Muscle of back (tissue), 3 donors: ENCODE measurements at regions not wholly inside any gene's neighbourhood (a gene's known extent, or its start where the extent isn't known, plus 50 kb on each side); places are given as distances from the start of the nearest gene placed in this dataset.
A peak's percentile ranks its signal among the peaks of the same experiment; 100 is the strongest.
"Not testable (repeated sequence)": the region's sequence is repeated elsewhere in the genome, so short reads cannot be mapped to it uniquely, and the experiment has no call there.

Source experiments
- DNase-seq, 3 donors: peaks; one replicate each; pipeline versions ENCODE4 v3.0.0 to v3.0.0-alpha.2; 2013

- DNase-seq = not testable (repeated sequence)
Observed at GRCh38 chr9:85792057-85792456, 50.3 kb upstream of the AGTPBP1 start.

DNA sequence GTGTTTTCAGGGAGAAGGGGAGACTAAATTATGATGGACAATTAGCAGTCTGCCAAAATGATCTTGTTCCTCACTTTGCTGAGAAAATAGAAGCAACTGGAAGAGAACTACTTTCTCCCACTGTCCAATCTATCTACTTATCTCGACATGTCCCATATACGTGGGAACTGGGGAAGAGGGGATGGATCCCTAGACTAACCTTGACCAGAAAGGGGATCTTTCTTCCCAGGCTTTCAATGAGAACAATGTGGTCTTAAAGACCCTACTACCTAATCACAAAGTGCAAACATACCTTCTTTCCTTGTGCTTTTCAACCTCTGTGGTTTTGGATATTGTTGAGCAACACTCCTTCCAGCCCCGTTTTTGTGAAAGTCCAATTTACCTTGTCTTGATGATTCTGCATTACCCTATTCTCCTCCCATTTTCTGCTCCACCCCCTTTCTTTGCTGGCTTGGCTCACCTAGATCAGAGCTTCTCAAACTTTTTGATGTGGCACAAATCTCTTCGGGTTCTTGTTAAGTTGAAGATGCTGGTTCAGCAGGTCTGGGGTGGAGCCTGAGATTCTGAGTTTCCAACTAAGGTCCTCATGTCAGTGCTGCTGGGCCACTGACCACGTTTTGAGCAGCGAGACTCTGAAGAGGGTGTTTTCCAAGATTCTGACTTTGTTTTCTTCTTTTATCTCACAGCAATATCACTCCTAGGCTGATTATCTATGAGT is 61.4 kb upstream of the AGTPBP1 start:
- not testable (repeated sequence) for DNase-seq

DNA sequence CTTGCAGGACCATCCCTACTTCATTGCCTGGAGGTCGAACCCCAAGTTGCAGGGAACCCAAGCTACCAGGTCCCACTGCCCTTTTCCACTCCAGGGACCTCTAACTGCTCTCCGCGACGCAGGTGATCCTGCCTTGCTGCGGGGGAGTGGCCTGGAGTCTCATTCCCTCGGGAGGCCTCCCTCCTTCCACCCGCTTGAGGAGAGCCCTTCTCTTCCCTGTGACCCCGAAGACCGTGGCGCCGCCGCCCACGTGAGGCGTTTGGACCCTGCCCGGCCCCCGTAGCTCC is 63.0 kb upstream of the AGTPBP1 start:
- not testable (repeated sequence) for DNase-seq

- peak; percentile 59 to 88 (median 76) for DNase-seq
Observed at GRCh38 chr9:85805134-85806005, 63.6 kb upstream of the AGTPBP1 start.

GRCh38 chr9:85808329-85808728 is 66.6 kb upstream of the AGTPBP1 start:
- not testable (repeated sequence) for DNase-seq

GRCh38 chr9:85813388-85813787 is 71.6 kb upstream of the AGTPBP1 start:
- DNase-seq = not testable (repeated sequence)

DNA sequence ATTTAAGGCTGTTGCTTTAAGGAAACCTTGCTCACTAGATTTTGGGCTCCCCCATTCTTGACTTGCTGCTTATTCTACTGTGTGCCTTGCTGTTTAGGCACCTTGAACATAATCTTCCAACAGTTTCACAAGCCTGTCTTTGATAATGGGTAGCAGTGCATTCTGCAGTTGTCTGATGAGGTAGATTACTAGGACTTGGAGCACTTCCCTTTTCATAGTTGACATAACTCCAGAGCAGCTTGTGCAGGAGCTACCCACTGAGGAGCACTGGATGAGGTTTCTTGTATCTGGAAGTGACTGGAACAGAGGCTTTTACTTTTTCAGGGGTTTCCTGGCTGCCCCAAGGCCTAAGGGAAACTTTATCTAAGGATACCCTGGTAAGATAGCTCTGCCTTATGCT is 73.0 kb upstream of the AGTPBP1 start:
- not testable (repeated sequence) for DNase-seq

DNA sequence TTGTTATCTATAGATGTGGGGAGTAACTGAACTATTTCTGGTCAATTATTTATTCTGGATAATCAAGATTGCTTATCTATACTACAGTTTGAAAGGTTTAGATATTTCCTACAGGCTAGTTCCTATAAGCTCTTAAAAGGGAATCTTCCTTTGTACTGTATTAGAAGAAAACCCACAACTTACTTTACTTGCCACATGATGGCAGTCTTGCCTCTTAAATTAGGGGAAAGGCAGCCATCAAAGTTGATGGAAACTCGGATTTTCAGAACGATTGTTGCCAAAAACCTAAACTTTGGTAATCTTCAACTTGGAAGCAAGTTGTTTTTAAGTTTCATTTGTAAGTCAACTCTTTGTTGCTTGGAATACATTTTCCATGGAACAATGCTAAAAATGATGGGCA is 77.2 kb upstream of the AGTPBP1 start:
- DNase-seq = peak; percentile 1 to 41 (median 22)

DNA sequence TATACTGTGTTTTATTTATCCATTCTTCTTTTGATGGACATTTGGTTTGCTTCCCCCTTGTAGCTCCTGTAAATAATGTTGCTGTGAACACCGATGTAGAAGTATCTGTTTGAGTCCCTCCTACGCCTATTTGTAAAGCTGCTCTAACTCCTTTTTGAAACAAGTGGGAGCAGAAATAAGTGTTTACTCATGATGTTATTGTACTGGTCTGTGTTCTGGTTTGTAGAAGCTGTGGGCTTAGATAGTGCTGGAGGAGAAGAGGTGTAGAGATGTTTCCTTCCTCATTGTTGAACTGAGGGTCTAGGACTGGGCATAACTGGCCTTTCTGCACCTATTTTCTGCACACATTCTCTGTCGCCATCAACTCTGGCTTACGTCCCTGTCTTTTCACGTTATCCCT is 78.8 kb upstream of the AGTPBP1 start:
- DNase-seq = not testable (repeated sequence)

DNA sequence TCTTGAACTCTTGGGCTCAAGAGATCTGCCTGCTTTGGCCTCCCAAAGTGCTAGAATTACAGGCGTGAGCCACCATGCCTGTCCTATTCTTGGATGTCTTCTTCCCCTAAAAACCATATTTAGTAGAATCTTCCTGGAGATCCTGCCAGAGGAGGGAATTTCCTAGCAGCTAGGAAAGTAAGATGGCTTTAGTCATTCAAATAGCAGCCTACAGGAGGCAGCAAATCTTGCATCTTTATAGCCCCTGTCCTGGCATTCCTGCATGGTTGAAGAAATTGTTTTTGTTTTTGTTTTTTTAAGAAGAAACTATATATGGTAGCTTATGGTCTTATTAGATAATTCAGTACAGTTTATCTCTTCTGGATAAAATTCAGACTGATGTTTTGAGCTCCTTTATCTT is 83.2 kb upstream of the AGTPBP1 start:
- not testable (repeated sequence) for DNase-seq

DNA sequence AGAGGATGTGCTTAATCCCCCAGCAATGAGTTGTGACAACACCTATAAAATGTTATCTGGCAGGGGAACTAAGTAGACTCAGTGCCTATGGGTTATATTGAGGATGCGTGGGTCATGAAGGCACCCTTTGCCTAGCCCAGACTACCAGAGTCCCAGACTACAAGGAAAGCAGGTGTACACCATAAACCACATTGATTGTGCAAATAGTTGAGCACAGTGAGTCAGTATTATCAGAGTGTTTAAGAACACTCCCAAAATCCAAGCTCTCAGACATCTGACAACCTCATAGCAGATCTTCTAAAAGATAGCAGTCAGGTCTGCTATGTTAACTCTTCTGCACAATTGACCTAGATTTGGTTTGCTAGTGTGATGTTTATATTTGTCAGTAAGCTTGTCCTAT is 92.8 kb upstream of the AGTPBP1 start:
- DNase-seq = not testable (repeated sequence)

DNA sequence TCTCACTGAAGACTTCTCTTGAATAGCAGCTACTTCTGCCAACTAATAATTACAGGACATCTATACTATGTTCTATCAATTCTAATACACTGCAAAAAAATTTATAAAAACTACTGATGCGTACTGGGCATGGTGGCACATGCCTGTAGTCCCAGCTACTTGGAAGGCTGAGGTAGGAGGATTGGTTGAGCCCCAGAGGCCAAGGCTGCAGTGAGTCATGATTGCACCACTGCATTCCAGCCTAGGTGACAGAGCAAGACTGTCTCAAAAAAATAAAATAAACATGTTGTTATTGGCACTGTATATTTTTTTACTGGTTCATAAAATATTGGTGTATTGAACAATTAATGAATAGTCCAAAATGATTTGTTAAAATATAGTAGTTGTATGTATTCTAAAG is 97.0 kb upstream of the NAA35 start:
- DNase-seq = not testable (repeated sequence)

DNA sequence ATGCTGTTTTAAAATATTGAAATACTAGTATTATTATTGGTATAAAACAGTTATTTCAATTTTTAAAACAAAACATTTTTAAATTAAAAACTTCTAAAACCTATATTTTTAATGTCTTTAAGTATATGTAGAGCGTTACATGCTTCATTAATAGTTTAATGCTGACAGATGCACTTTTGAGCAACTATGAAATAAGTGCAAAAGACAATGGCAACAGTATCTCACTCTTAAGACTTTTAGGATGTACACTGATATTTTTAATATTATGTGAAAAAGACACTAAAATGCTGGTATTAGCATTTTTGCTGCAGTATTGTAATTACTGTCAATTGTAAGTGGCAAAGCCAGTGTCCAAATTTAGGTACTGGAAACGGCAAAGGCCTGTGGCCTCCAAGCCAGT is 93.2 kb upstream of the NAA35 start:
- not testable (repeated sequence) for DNase-seq

DNA sequence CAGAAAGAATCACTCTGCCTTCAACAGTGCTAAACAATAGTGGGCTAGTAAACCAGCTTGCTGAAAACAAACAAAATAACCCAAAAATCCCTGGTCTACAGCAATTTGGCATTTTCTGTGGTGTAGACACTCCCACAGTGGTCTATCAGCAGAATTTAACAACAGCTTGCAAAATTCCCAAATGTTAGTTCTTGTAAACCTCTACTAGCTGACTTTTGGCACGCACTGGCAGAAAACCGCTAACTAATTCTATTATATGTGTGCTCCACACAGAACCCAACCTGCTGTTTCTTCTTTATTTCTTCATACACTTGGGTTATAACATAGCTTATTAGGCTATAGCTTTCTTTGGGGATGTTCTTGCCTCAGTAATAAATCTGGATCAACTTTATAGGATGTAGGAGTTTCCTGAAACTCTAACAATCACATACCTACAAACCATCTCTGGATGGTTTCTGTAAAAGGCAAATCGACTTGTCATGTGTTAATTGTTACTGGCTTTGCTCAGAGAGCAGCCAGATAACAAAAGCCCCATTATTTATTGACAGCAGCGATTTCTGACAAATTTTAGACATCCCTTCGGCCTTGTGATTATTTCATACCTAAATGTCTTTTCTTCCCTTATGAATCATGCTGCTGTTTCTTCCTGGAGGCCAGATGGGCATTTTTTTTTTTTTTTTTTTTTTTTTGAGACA is 82.7 kb upstream of the NAA35 start:
- DNase-seq = no peak

- no peak for DNase-seq
Observed at GRCh38 chr9:85859765-85860164, 81.2 kb upstream of the NAA35 start.

- DNase-seq = not testable (repeated sequence)
Observed at GRCh38 chr9:85861882-85862281, 79.1 kb upstream of the NAA35 start.

- no peak for DNase-seq
Observed at GRCh38 chr9:85863875-85864274, 77.1 kb upstream of the NAA35 start.

GRCh38 chr9:85871008-85871407 is 69.9 kb upstream of the NAA35 start:
- DNase-seq = no peak

DNA sequence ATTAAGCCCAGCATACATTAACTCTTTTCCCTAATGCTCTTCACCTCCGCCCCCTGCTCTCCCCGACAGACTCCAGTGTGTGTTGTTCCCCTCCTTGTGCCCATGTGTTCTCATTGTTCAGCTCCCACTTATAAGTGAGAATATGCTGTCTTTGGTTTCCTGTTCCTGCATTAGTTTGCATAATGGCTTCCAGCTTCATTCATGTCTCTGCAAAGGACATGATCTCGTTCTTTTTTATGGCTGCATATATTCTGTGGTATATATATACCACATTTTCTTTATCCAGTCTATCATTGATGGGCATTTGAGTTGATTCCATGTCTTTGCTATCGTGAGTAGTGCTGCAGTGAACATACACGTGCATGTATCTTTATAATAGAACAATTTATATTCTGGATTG is 69.3 kb upstream of the NAA35 start:
- not testable (repeated sequence) for DNase-seq

DNA sequence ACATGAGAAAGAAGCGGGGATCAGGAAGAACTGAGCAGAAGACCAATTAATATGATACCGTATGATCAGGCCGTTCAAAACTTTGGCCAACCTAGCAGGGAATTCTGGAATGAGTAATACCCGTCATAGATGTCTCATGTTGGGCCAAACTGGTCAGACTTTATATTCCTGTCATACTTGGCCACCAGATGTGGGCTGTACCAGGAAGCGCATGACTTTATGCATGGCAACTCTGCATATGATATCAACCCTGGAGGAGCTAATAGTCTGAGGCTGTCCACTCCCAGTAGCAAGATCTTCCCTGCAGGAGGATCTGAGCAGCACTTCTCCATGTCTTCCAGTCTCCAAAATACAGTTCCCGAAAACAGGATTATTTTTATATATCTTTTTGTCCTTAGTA is 68.5 kb upstream of the NAA35 start:
- DNase-seq = no peak

GRCh38 chr9:85876628-85877027 is 64.3 kb upstream of the NAA35 start:
- DNase-seq = no peak

GRCh38 chr9:85878872-85879597 is 61.9 kb upstream of the NAA35 start:
- not testable (repeated sequence) for DNase-seq
